Neural cell (in vitro differentiated cells): ENCODE measurements at regions not wholly inside any gene's neighbourhood (a gene's known extent, or its start where the extent isn't known, plus 50 kb on each side); places are given as distances from the start of the nearest gene placed in this dataset.

ENCODE experiments used
- CTCF ChIP-seq: fragments of 450-650 bp; IDR thresholded peaks from 2 replicates; pipeline ENCODE4 v1.5.1; 2014; ENCODE audit warnings: antibody characterized with exemption, mild to moderate bottlenecking, moderate library complexity; ENCODE audit not compliant: poor library complexity, severe bottlenecking
- EP300 ChIP-seq: fragments of 450-650 bp; conservative IDR thresholded peaks from 2 replicates; pipeline ENCODE4 v1.6.1; 2014; ENCODE audit warnings: antibody characterized with exemption, mild to moderate bottlenecking, moderate library complexity; ENCODE audit not compliant: poor library complexity, severe bottlenecking
- RAD21 ChIP-seq: fragments of 450-650 bp; conservative IDR thresholded peaks from 2 replicates; pipeline ENCODE4 v1.6.1; 2014; ENCODE audit warnings: antibody characterized with exemption, mild to moderate bottlenecking, moderate library complexity
- SMC3 ChIP-seq: fragments of 450-650 bp; conservative IDR thresholded peaks from 2 replicates; pipeline ENCODE4 v1.6.1; 2014; ENCODE audit warnings: antibody characterized with exemption, mild to moderate bottlenecking, moderate library complexity; ENCODE audit not compliant: poor library complexity
- TAF1 ChIP-seq: IDR thresholded peaks from 2 replicates; pipeline ENCODE4 v1.6.1; 2012; ENCODE audit warnings: low read depth

GRCh38 chr3:124617177-124617576, 113.1 kb upstream of the UMPS start:
- TF ChIP-seq CTCF (no peak), EP300 (no peak), TAF1 (no peak), SMC3 (no peak), RAD21 (no peak)
